Endothelial cell of umbilical vein (primary cell): ENCODE measurements at regions not wholly inside any gene's neighbourhood (a gene's known extent, or its start where the extent isn't known, plus 50 kb on each side); places are given as distances from the start of the nearest gene placed in this dataset.

Experiments
- BruUV-seq: library from RNA; stranded (reverse); fragments of 400-500 nt; replicated peaks from 2 replicates; lab custom pipeline; 2021; lab: Mats Ljungman, UMichigan
- CTCF ChIA-PET: fragments of 300-600, 350-600 bp; sonication (Branson Sonifier 250); formaldehyde crosslinking; loops from one replicate; lab custom pipeline; 2021; ENCODE audit warnings: antibody characterized with exemption, inconsistent platforms; lab: Charles Lee
- POLR2A ChIA-PET: fragments of 300-600, 350-600 bp; sonication (Branson Sonifier 250); formaldehyde crosslinking; loops from one replicate; lab custom pipeline; 2021; ENCODE audit warnings: antibody characterized with exemption, inconsistent platforms; lab: Charles Lee
- DNase-seq: peaks from one replicate; pipeline ENCODE4 v3.0.0-alpha.2; 2011; ENCODE audit warnings: low read depth, low spot score
- FAIRE-seq: peaks from 2 replicates; lab custom pipeline; 2011; peaks lifted over from hg19 to GRCh38; lab: Jason Lieb, UNC
- H2AFZ ChIP-seq: 2 replicates; pipeline ENCODE4 v1.6.0; 2012; ENCODE audit warnings: low read depth, low read length, control low read depth, inconsistent platforms
- H3K27ac ChIP-seq: 2 replicates; pipeline ENCODE4 v1.5.1; 2011; ENCODE audit warnings: low read depth, mild to moderate bottlenecking, control low read depth, low read length, moderate library complexity; ENCODE audit not compliant: insufficient read depth
- H3K27me3 ChIP-seq, 2 experiments: 2 replicates each; pipeline versions ENCODE4 v1.6.0 to v1.6.1; 2011; ENCODE audit warnings: low read length in 2 of 2, mixed read lengths in 1 of 2; ENCODE audit not compliant: control insufficient read depth in 2 of 2, insufficient read depth in 2 of 2
- H3K36me3 ChIP-seq, 2 experiments: 2 replicates in 1 of 2; 3 replicates in 1 of 2; pipeline ENCODE4 v1.5.1; 2011; ENCODE audit warnings: low read length in 2 of 2, mild to moderate bottlenecking in 1 of 2, moderate library complexity in 1 of 2; ENCODE audit not compliant: control insufficient read depth in 2 of 2, insufficient read depth in 2 of 2; ENCODE audit errors: extremely low read depth in 1 of 2
- H3K4me1 ChIP-seq: 3 replicates; pipeline ENCODE4 v1.5.1; 2011; ENCODE audit warnings: mild to moderate bottlenecking, low read length; ENCODE audit not compliant: control insufficient read depth, insufficient read depth; ENCODE audit errors: extremely low read depth
- H3K4me2 ChIP-seq: 2 replicates; pipeline ENCODE4 v1.6.1; 2011; ENCODE audit warnings: low read length, control low read depth, mixed read lengths; ENCODE audit not compliant: insufficient read depth
- H3K4me3 ChIP-seq, 3 experiments: fragments of 200-600 bp in 1 of 3; sonication (generic), shearing (Covaris generic) in 1 of 3; replicated peaks in 1 of 3; 2 replicates each; pipeline ENCODE4 v1.5.1; 2011 to 2016; ENCODE audit warnings: control low read depth in 3 of 3, low read length in 3 of 3, mild to moderate bottlenecking in 2 of 3, inconsistent platforms in 1 of 3, low read depth in 1 of 3, moderate library complexity in 1 of 3; ENCODE audit not compliant: insufficient read depth in 1 of 3
- H3K79me2 ChIP-seq: 2 replicates; pipeline ENCODE4 v1.6.0; 2012; ENCODE audit warnings: low read length, inconsistent platforms; ENCODE audit not compliant: control insufficient read depth, insufficient read depth
- H3K9ac ChIP-seq: replicated peaks from 2 replicates; pipeline ENCODE3; 2011; ENCODE audit warnings: low read length, control low read depth; ENCODE audit not compliant: insufficient read depth; ENCODE audit errors: extremely low read depth
- H3K9me1 ChIP-seq: replicated peaks from 3 replicates; pipeline ENCODE4 v1.6.0; 2011; ENCODE audit warnings: mild to moderate bottlenecking, low read length; ENCODE audit not compliant: control insufficient read depth, insufficient read depth; ENCODE audit errors: extremely low read depth
- H3K9me3 ChIP-seq: replicated peaks from 2 replicates; pipeline ENCODE4 v1.5.1; 2012; ENCODE audit warnings: low read length, inconsistent platforms; ENCODE audit not compliant: control insufficient read depth, insufficient read depth
- H4K20me1 ChIP-seq: replicated peaks from 2 replicates; pipeline ENCODE3; 2011; ENCODE audit warnings: mild to moderate bottlenecking, low read length; ENCODE audit not compliant: control insufficient read depth, insufficient read depth; ENCODE audit errors: extremely low read depth
- CTCF ChIP-seq, 2 donors: IDR thresholded peaks; 1 replicate in 1 of 2; 2 replicates in 1 of 2; pipeline ENCODE4 v1.5.1; 2011; ENCODE audit warnings: low read length in 2 of 2, mild to moderate bottlenecking in 2 of 2, moderate library complexity in 2 of 2, control low read depth in 1 of 2, inconsistent platforms in 1 of 2, low read depth in 1 of 2; ENCODE audit not compliant: insufficient read depth in 1 of 2; ENCODE audit errors: extremely low read depth in 1 of 2
- EZH2 ChIP-seq: IDR thresholded peaks from 2 replicates; pipeline ENCODE4 v1.6.1; 2012; ENCODE audit warnings: borderline replicate concordance, low read depth, mild to moderate bottlenecking, moderate library complexity, low read length, inconsistent platforms; ENCODE audit not compliant: severe bottlenecking
- FOS ChIP-seq: IDR thresholded peaks from 2 replicates; pipeline ENCODE4 v1.6.1; 2011; ENCODE audit warnings: mild to moderate bottlenecking, low read length, moderate library complexity, borderline replicate concordance; ENCODE audit not compliant: insufficient read depth
- GATA2 ChIP-seq: IDR thresholded peaks from 2 replicates; pipeline ENCODE4 v1.7.0; 2011; ENCODE audit warnings: low read depth, mild to moderate bottlenecking, moderate library complexity, mixed read lengths, low read length; ENCODE audit not compliant: insufficient read length, insufficient read depth
- JUN ChIP-seq: IDR thresholded peaks from 2 replicates; pipeline ENCODE4 v1.6.1; 2011; ENCODE audit warnings: borderline replicate concordance, low read depth; ENCODE audit not compliant: insufficient read length, insufficient read depth
- MYC ChIP-seq: IDR thresholded peaks from one replicate; pipeline ENCODE4 v1.6.1; 2011; ENCODE audit warnings: mild to moderate bottlenecking, low read depth, low read length
- POLR2A ChIP-seq: IDR thresholded peaks from 2 replicates; pipeline ENCODE4 v1.6.1; 2012; ENCODE audit warnings: low read depth, mild to moderate bottlenecking, control low read depth, low read length
- POLR2AphosphoS5 ChIP-seq: IDR thresholded peaks from 2 replicates; pipeline ENCODE4 v1.6.1; 2012; ENCODE audit warnings: low read depth, mild to moderate bottlenecking, control low read depth, low read length, moderate library complexity; ENCODE audit not compliant: insufficient read depth
- dilution Hi-C: fragments of 300-500 bp; cut with MboI; formaldehyde crosslinking; loops from one replicate; pipeline ENCODE4 v1.15.0; 2019; ENCODE audit warnings: low sequenced_read_pairs; ENCODE audit not compliant: extremely low pct_ligation_motif_present
- intact Hi-C: fragments of 100-400 bp; cut with micrococcal nuclease; formaldehyde crosslinking; loops from one replicate; pipeline ENCODE4 v1.10.0; 2022
- TF ChIP-seq, protein P1 (sequence below): IDR thresholded peaks from 2 replicates; pipeline ENCODE4 v1.6.1; 2011; ENCODE audit not compliant: insufficient read depth, insufficient read length

GRCh38 chr9:90037146-90037797 is 432.5 kb downstream of the GADD45G start:
- H3K27me3 ChIP-seq: no peaks in the 10 kb centered on the region
- no peaks in the 10 kb centered on the region for H3K79me2 ChIP-seq
- no peak overlapping the region for H3K9ac ChIP-seq
- intact Hi-C loops: no loop called here
- H3K4me2 ChIP-seq: no peak overlapping the region
- H3K4me1 ChIP-seq: no peaks in the 10 kb centered on the region
- no peak overlapping the region for H3K4me3 ChIP-seq
- no TSS peak for BruUV-seq
- ChIA-PET POLR2A (no interaction called here), CTCF (interaction anchor here (1.3 kb wide), 1 partner anchor 435 kb away, joined by 3 read pairs; no protein-coding TSS in a partner anchor)
- FAIRE-seq (no peak), DNase-seq (no peak)
- TF ChIP-seq POLR2A (no peak), POLR2AphosphoS5 (no peak), CTCF (IDR thresholded peaks at IDR 0.05; ENCODE audit: extremely low read depth in 1 of 2, insufficient read depth in 1 of 2, low read depth in 1 of 2, low read length in 2 of 2) (no peak), EZH2 (no peak), FOS (no peak), MYC (no peak), JUN (no peak), GATA2 (no peak)
- TF ChIP-seq, protein P1, sequence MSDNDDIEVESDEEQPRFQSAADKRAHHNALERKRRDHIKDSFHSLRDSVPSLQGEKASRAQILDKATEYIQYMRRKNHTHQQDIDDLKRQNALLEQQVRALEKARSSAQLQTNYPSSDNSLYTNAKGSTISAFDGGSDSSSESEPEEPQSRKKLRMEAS: no peak
- H3K9me3 ChIP-seq: no peaks in the 10 kb centered on the region
- H3K36me3 ChIP-seq: no peaks in the 10 kb centered on the region
- no peak overlapping the region for H2AFZ ChIP-seq
- no peaks in the 10 kb centered on the region for H4K20me1 ChIP-seq
- H3K9me1 ChIP-seq: no peaks in the 10 kb centered on the region
- dilution Hi-C loops: no loop called here
- H3K27ac ChIP-seq: no peak overlapping the region
